Pancreas (tissue), 10 donors: ENCODE measurements at regions not wholly inside any gene's neighbourhood (a gene's known extent, or its start where the extent isn't known, plus 50 kb on each side); places are given as distances from the start of the nearest gene placed in this dataset.
A peak's percentile ranks its signal among the peaks of the same experiment; 100 is the strongest.

ENCODE experiments used
- ATAC-seq, 4 donors: fragments of 200-7000 bp; cut with Tn5 transposase; one replicate each; pipeline versions ENCODE4 v1.8.0 to v1.9.1; 2020; ENCODE audit warnings: mild to moderate bottlenecking in 4 of 4, moderate library complexity in 4 of 4
- DNase-seq, 6 donors: peaks; one replicate each; pipeline ENCODE4 v3.0.0-alpha.2; 2020
- FAIRE-seq: peaks from 2 replicates; lab custom pipeline; 2012; peaks lifted over from hg19 to GRCh38; lab: Jason Lieb, UNC
- H3K27ac ChIP-seq, 4 donors: fragments of 200-600 bp; sonication (generic); 1 replicate in 3 of 4; 2 replicates in 1 of 4; pipeline versions ENCODE4 v1.5.0 to v1.8.0; 2020
- H3K27me3 ChIP-seq, 4 donors: fragments of 200-600 bp; one replicate each; pipeline ENCODE4 v1.8.0; 2021
- H3K36me3 ChIP-seq, 3 donors: fragments of 200-600 bp; sonication (generic) in 1 of 3; one replicate each; pipeline versions ENCODE4 v1.5.0 to v1.8.0; 2020 to 2021
- H3K4me1 ChIP-seq, 3 donors: fragments of 200-600 bp; one replicate each; pipeline ENCODE4 v1.8.0; 2021
- H3K4me3 ChIP-seq, 4 donors: fragments of 200-600 bp; sonication (generic) in 2 of 4; one replicate each; pipeline versions ENCODE4 v1.5.0 to v1.8.0; 2020 to 2021
- H3K9me3 ChIP-seq, 4 donors: fragments of 200-600 bp; one replicate each; pipeline ENCODE4 v1.8.0; 2021
- WGBS, 2 donors: extraction: QIAGEN DNeasy Blood & Tissue Kit; methylation state at CpG; one replicate each; pipeline ENCODE4 v1.1.7; 2013; 5-methylcytosine and 5-hydroxymethylcytosine counted together
- intact Hi-C, 3 donors: fragments of 100-400 bp; cut with DNase I; formaldehyde crosslinking; loops; one replicate each; pipeline versions ENCODE4 v1.11.1 to v1.14.2; 2022
- TF ChIP-seq, protein P1 (sequence below), 4 donors: fragments of 200-600 bp; sonication (generic) in 3 of 4; IDR thresholded peaks; one replicate each; pipeline versions ENCODE4 v1.5.0 to v1.8.0; 2021; ENCODE audit warnings: antibody characterized with exemption in 4 of 4
- donor health status: healthy with polysubstance abuse.
- donor health status: DM: no; HTN: no; CAD: no; lungs with moderate emphysema.
- donor health status: DM: no; HTN: no; CAD: no.
- donor health status: control.
- donor health status: control.
- donor health status: Bipolar disorder and iron deficiency.
- donor health status: DM: yes; HTN: yes; CAD: no.
- donor health status: DM: no; HTN: no; CAD: no.
- donor health status: DM: no; HTN: no; CAD: no.
- donor health status: DM: yes; HTN: yes; CAD: no.

DNA sequence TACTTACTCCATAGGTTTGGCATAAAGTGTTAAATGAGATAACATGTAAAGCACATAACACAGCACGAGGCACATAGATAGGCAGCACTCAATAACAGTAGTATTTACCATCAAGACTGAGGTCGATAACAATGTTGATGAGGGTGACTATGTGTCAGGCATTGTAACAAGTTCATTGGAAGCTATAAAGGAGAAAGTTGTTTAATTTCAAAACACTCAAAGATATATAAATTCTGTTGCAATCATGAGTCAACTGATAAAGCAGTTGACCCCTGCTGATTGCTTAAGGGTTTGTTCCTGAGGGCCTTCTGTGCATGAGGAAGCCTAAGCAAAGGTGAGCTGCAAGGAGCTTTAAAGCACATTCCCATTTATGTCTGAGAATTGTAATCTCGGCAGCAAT, 760.5 kb downstream of the SATB2 start:
- TF ChIP-seq, protein P1, sequence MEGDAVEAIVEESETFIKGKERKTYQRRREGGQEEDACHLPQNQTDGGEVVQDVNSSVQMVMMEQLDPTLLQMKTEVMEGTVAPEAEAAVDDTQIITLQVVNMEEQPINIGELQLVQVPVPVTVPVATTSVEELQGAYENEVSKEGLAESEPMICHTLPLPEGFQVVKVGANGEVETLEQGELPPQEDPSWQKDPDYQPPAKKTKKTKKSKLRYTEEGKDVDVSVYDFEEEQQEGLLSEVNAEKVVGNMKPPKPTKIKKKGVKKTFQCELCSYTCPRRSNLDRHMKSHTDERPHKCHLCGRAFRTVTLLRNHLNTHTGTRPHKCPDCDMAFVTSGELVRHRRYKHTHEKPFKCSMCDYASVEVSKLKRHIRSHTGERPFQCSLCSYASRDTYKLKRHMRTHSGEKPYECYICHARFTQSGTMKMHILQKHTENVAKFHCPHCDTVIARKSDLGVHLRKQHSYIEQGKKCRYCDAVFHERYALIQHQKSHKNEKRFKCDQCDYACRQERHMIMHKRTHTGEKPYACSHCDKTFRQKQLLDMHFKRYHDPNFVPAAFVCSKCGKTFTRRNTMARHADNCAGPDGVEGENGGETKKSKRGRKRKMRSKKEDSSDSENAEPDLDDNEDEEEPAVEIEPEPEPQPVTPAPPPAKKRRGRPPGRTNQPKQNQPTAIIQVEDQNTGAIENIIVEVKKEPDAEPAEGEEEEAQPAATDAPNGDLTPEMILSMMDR (IDR thresholded peaks at IDR 0.05), result no peak
- no peak overlapping the region for H3K4me3 ChIP-seq
- no peaks in the 10 kb centered on the region for H3K4me1 ChIP-seq
- no peaks in the 10 kb centered on the region for H3K27me3 ChIP-seq
- no peaks in the 10 kb centered on the region for H3K36me3 ChIP-seq
- intact Hi-C loops, result no loop called here
- H3K9me3 ChIP-seq, result no peaks in the 10 kb centered on the region
- no peak for ATAC-seq
- WGBS, 2 donors, result 37 to 47% methylated on average over 3 of the region's 3 CpGs
- DNase-seq, result no peak
- no peak overlapping the region for H3K27ac ChIP-seq
- no peak for FAIRE-seq

DNA sequence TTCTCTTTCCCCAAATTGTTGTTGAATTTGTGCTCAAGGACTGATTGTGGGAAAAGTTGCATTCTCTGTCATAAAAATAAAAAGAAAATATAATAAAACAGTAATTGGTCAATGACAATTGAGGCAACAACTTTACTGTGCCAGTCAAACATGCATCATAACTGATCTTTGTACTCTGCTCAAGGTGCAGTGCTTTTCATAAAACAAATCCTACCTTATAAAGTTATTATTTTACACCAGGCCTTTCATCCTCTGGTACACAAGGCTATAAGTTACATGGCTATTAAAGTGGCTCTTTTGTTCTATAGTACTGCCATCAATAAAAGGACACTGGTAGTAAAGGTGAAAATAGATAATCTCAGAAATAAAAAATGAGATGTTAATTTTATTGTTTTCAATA, 761.9 kb downstream of the SATB2 start:
- ATAC-seq (no peak), DNase-seq (no peak), FAIRE-seq (peak; percentile 97)
- Histone ChIP-seq H3K27me3 (no peaks in the 10 kb centered on the region), H3K36me3 (no peaks in the 10 kb centered on the region), H3K4me3 (no peak overlapping the region), H3K9me3 (no peaks in the 10 kb centered on the region), H3K4me1 (no peaks in the 10 kb centered on the region), H3K27ac (no peak overlapping the region)
- intact Hi-C loops, result no loop called here
- TF ChIP-seq, protein P1 (IDR thresholded peaks at IDR 0.05), result no peak

DNA sequence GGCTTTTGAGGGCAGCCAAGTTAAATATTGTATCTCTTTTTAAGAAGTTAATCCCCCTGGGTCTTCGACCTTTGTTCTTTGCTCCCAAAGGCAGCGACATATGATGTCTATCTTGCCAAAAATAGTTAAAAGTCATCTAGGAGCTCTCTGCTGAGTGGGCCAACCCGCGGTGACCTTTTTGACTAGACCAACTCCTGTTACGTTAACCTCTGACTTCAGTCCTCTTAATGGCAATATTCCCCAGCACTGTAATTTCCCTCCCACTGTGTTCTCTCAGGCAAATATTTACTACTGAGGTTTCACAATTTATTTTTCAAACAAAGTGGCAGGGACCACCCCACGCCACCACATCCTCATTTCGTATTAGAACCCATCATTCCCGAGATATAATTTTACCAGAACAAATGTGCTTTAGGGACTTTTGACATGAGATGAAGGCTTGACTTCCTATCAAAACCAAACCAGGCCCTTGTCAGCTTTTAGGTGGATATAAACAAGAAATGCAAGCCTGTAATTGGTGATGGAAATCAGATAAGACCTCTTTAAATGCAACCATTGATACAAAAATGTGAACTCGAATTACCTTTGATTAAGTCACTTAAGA, 764.7 kb downstream of the SATB2 start:
- no peak overlapping the region for H3K4me3 ChIP-seq
- DNase-seq, result no peak
- H3K27me3 ChIP-seq, result no peaks in the 10 kb centered on the region
- no peak for FAIRE-seq
- H3K36me3 ChIP-seq, result no peaks in the 10 kb centered on the region
- H3K27ac ChIP-seq, result no peak overlapping the region
- ATAC-seq, result no peak
- no peaks in the 10 kb centered on the region for H3K9me3 ChIP-seq
- TF ChIP-seq, protein P1 (IDR thresholded peaks at IDR 0.05), result no peak
- WGBS, 2 donors, result 39 to 42% methylated on average over 9 of the region's 9 CpGs
- intact Hi-C loops, result no loop called here
- H3K4me1 ChIP-seq, result no peaks in the 10 kb centered on the region

DNA sequence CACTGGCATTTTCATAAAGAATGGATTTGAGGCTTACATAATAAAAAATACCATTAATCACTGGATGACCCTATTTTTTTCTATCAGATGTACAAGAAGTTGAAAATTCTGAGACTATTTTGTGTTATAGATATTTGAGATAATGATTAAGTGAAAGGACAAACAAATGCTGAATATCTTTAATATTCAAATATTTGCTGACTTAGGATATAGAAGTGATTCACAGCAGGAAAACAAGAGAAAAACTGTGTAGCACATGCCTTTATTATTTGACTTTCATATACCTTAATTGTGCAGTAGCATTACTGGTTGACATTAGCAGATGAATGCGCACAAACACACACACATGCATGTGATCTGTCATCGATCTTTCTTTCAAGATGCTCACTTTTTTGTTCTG, 766.5 kb downstream of the SATB2 start:
- TF ChIP-seq, protein P1 (IDR thresholded peaks at IDR 0.05), result no peak
- Histone ChIP-seq H3K36me3 (no peaks in the 10 kb centered on the region), H3K9me3 (no peaks in the 10 kb centered on the region), H3K4me1 (no peaks in the 10 kb centered on the region), H3K27ac (no peak overlapping the region), H3K27me3 (no peaks in the 10 kb centered on the region), H3K4me3 (no peak overlapping the region)
- 74 to 92% methylated on average over 2 of the region's 2 CpGs for WGBS, 2 donors
- intact Hi-C loops, result no loop called here
- ATAC-seq (no peak), DNase-seq (no peak), FAIRE-seq (no peak)

DNA sequence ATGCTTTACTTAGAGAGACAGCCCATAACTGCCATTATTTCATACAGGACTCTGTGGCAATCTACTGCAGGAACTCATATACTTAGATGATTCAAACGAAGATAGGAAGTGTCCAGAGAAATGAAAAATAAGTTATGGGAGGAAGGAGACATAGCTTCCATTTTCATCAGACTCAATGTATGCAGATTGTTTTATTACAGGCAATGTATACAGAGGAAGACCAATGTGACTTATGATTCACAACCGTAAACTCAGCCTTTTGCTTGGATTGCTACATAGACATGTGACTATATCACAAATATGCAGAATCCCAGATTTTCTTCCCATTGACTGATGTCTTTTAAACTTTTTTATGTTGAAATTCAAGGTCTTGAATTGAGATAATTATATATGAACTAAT, 793.4 kb downstream of the SATB2 start:
- Histone ChIP-seq H3K9me3 (no peaks in the 10 kb centered on the region), H3K27me3 (no peaks in the 10 kb centered on the region), H3K4me3 (no peak overlapping the region), H3K27ac (no peak overlapping the region), H3K36me3 (no peaks in the 10 kb centered on the region), H3K4me1 (no peaks in the 10 kb centered on the region)
- TF ChIP-seq, protein P1 (IDR thresholded peaks at IDR 0.05), result no peak
- ATAC-seq (no peak), FAIRE-seq (no peak), DNase-seq (no peak)
- intact Hi-C loops, result no loop called here
- 61 to 64% methylated on average over 2 of the region's 2 CpGs for WGBS, 2 donors
